Stimulated activated CD4-positive, alpha-beta T cell treated with anti-CD3 and anti-CD28 coated beads, Interleukin-4, amount 100 ng/mL, for 24 hours (primary cell): ENCODE measurements at regions not wholly inside any gene's neighbourhood (a gene's known extent, or its start where the extent isn't known, plus 50 kb on each side); places are given as distances from the start of the nearest gene placed in this dataset.
"Not testable (repeated sequence)": the region's sequence is repeated elsewhere in the genome, so short reads cannot be mapped to it uniquely, and the experiment has no call there.

Experiments used
- DNase-seq: peaks from one replicate; pipeline ENCODE4 v3.0.0-alpha.2; 2020

- no peak for DNase-seq
Observed at GRCh38 chr9:89674667-89675057, 69.8 kb downstream of the GADD45G start.

- DNase-seq: no peak
Observed at GRCh38 chr9:89675058-89675742, 70.4 kb downstream of the GADD45G start.

GRCh38 chr9:89676281-89676680, 71.5 kb downstream of the GADD45G start:
- DNase-seq: no peak

GRCh38 chr9:89677702-89678395, 73.0 kb downstream of the GADD45G start:
- DNase-seq: no peak

- no peak for DNase-seq
Observed at GRCh38 chr9:89678396-89679015, 73.7 kb downstream of the GADD45G start.

GRCh38 chr9:89679016-89679415, 74.2 kb downstream of the GADD45G start:
- no peak for DNase-seq

GRCh38 chr9:89679581-89679980, 74.8 kb downstream of the GADD45G start:
- no peak for DNase-seq

GRCh38 chr9:89680547-89681467, 76.0 kb downstream of the GADD45G start:
- no peak for DNase-seq

- DNase-seq: not testable (repeated sequence)
Observed at GRCh38 chr9:89681468-89681859, 76.7 kb downstream of the GADD45G start.

- no peak for DNase-seq
Observed at GRCh38 chr9:89683626-89684025, 78.8 kb downstream of the GADD45G start.

GRCh38 chr9:89684218-89684617, 79.4 kb downstream of the GADD45G start:
- no peak for DNase-seq

- no peak for DNase-seq
Observed at GRCh38 chr9:89684912-89685636, 80.3 kb downstream of the GADD45G start.

GRCh38 chr9:89685698-89686097, 80.9 kb downstream of the GADD45G start:
- no peak for DNase-seq

- DNase-seq: no peak
Observed at GRCh38 chr9:89686126-89686525, 81.3 kb downstream of the GADD45G start.

GRCh38 chr9:89686621-89687020, 81.8 kb downstream of the GADD45G start:
- DNase-seq: no peak

GRCh38 chr9:89687188-89687587, 82.4 kb downstream of the GADD45G start:
- no peak for DNase-seq

- DNase-seq: no peak
Observed at GRCh38 chr9:89687848-89688247, 83.0 kb downstream of the GADD45G start.

- not testable (repeated sequence) for DNase-seq
Observed at GRCh38 chr9:89689321-89689720, 84.5 kb downstream of the GADD45G start.

- no peak for DNase-seq
Observed at GRCh38 chr9:89690334-89690912, 85.6 kb downstream of the GADD45G start.

- no peak for DNase-seq
Observed at GRCh38 chr9:89695441-89695891, 90.7 kb downstream of the GADD45G start.

GRCh38 chr9:89695979-89696378, 91.2 kb downstream of the GADD45G start:
- not testable (repeated sequence) for DNase-seq

- no peak for DNase-seq
Observed at GRCh38 chr9:89696780-89697179, 92.0 kb downstream of the GADD45G start.
